H1 (cell line): ENCODE measurements at regions not wholly inside any gene's neighbourhood (a gene's known extent, or its start where the extent isn't known, plus 50 kb on each side); places are given as distances from the start of the nearest gene placed in this dataset.

Source experiments
- CTCF ChIA-PET: fragments of 300-600 bp; sonication (Branson Sonifier 250); formaldehyde crosslinking; loops from one replicate; lab custom pipeline; 2021; ENCODE audit not compliant: partially characterized antibody; lab: Charles Lee
- POLR2A ChIA-PET: fragments of 300-600 bp; sonication (Branson Sonifier 250); formaldehyde crosslinking; loops from one replicate; lab custom pipeline; 2021; ENCODE audit warnings: inconsistent platforms; ENCODE audit not compliant: partially characterized antibody; lab: Charles Lee
- DNase-seq, 2 experiments: peaks; one replicate each; pipeline versions ENCODE4 v3.0.0 to v3.0.0-alpha.2; 2010 to 2022; ENCODE audit warnings: low spot score in 2 of 2, low read depth in 1 of 2, mixed read lengths in 1 of 2
- FAIRE-seq: peaks from 2 replicates; lab custom pipeline; 2011; peaks lifted over from hg19 to GRCh38; lab: Jason Lieb, UNC
- H2AFZ ChIP-seq: 2 replicates; pipeline ENCODE4 v1.8.1; 2012; ENCODE audit warnings: low read length, inconsistent platforms
- H2AK5ac ChIP-seq: 2 replicates; pipeline ENCODE4 v1.6.1; 2013; ENCODE audit warnings: low read depth, low read length
- H2BK120ac ChIP-seq: replicated peaks from 2 replicates; pipeline ENCODE3; 2013; ENCODE audit warnings: low read depth, low read length, inconsistent platforms
- H2BK12ac ChIP-seq: 2 replicates; pipeline ENCODE4 v1.6.1; 2013; ENCODE audit warnings: low read depth, low read length
- H2BK15ac ChIP-seq: 2 replicates; pipeline ENCODE4 v1.6.1; 2013; ENCODE audit warnings: low read length
- H2BK20ac ChIP-seq: 2 replicates; pipeline ENCODE4 v1.6.1; 2013; ENCODE audit warnings: low read length
- H2BK5ac ChIP-seq: 2 replicates; pipeline ENCODE4 v1.6.1; 2013; ENCODE audit warnings: low read depth, low read length
- H3K14ac ChIP-seq: 2 replicates; pipeline ENCODE4 v1.6.1; 2013; ENCODE audit warnings: inconsistent platforms; ENCODE audit not compliant: insufficient read length
- H3K18ac ChIP-seq: 2 replicates; pipeline ENCODE4 v1.6.1; 2013; ENCODE audit warnings: low read length; ENCODE audit errors: extremely low read depth
- H3K23ac ChIP-seq: 2 replicates; pipeline ENCODE4 v1.6.1; 2013; ENCODE audit warnings: inconsistent platforms; ENCODE audit not compliant: insufficient read length
- H3K23me2 ChIP-seq: 2 replicates; pipeline ENCODE4 v1.6.1; 2013; ENCODE audit warnings: low read depth, low read length
- H3K27ac ChIP-seq: 2 replicates; pipeline ENCODE4 v1.6.1; 2011; ENCODE audit warnings: low read depth, low read length, inconsistent platforms
- H3K27me3 ChIP-seq, 4 experiments: replicated peaks in 1 of 4; 1 replicate in 1 of 4; 2 replicates in 3 of 4; pipeline versions ENCODE4 v1.6.1 to v1.8.1; 2011 to 2013; ENCODE audit warnings: low read length in 3 of 4, mild to moderate bottlenecking in 3 of 4, inconsistent platforms in 2 of 4, mixed read lengths in 2 of 4, moderate library complexity in 1 of 4; ENCODE audit not compliant: control insufficient read depth in 3 of 4, insufficient read depth in 3 of 4; ENCODE audit errors: extremely low read depth in 1 of 4
- H3K36me3 ChIP-seq, 4 experiments: 2 replicates each; pipeline versions ENCODE4 v1.6.1 to v1.8.1; 2011 to 2013; ENCODE audit warnings: mild to moderate bottlenecking in 4 of 4, low read length in 3 of 4, moderate library complexity in 2 of 4, control low read depth in 1 of 4, inconsistent platforms in 1 of 4; ENCODE audit not compliant: insufficient read depth in 4 of 4, control insufficient read depth in 2 of 4
- H3K4ac ChIP-seq: replicated peaks from 2 replicates; pipeline ENCODE3; 2013; ENCODE audit warnings: low read length, low read depth, mixed read lengths, inconsistent platforms; ENCODE audit not compliant: insufficient read length
- H3K4me1 ChIP-seq, 4 experiments: replicated peaks in 1 of 4; 1 replicate in 1 of 4; 2 replicates in 3 of 4; pipeline versions ENCODE4 v1.6.1 to v1.8.1; 2011 to 2013; ENCODE audit warnings: low read length in 3 of 4, inconsistent platforms in 2 of 4, mixed read lengths in 1 of 4; ENCODE audit not compliant: insufficient read depth in 4 of 4, control insufficient read depth in 3 of 4
- H3K4me2 ChIP-seq, 2 experiments: 2 replicates each; pipeline versions ENCODE4 v1.6.1 to v1.8.1; 2011 to 2013; ENCODE audit warnings: low read depth in 2 of 2, low read length in 2 of 2, control low read depth in 1 of 2, inconsistent platforms in 1 of 2, mild to moderate bottlenecking in 1 of 2; ENCODE audit not compliant: insufficient read depth in 1 of 2
- H3K4me3 ChIP-seq, 4 experiments: fragments of 200-600, 300-600 bp in 1 of 4; sonication (generic), shearing (Covaris generic), sonication (Bioruptor Twin) in 1 of 4; 2 replicates each; pipeline versions ENCODE4 v1.5.1 to v1.8.1; 2011 to 2016; ENCODE audit warnings: low read length in 4 of 4, low read depth in 3 of 4, control low read depth in 2 of 4, inconsistent platforms in 2 of 4, mild to moderate bottlenecking in 2 of 4, mixed read lengths in 1 of 4, moderate library complexity in 1 of 4; ENCODE audit not compliant: insufficient read depth in 2 of 4; ENCODE audit errors: extremely low read depth in 1 of 4
- H3K56ac ChIP-seq: replicated peaks from 2 replicates; pipeline ENCODE3; 2013; ENCODE audit warnings: low read depth, mild to moderate bottlenecking, mixed read lengths, low read length, inconsistent platforms; ENCODE audit not compliant: insufficient read length
- H3K79me1 ChIP-seq: 2 replicates; pipeline ENCODE4 v1.6.1; 2013; ENCODE audit warnings: low read depth, low read length, control low read depth
- H3K79me2 ChIP-seq, 2 experiments: 2 replicates each; pipeline versions ENCODE4 v1.6.1 to v1.8.1; 2012 to 2013; ENCODE audit warnings: low read length in 2 of 2, mild to moderate bottlenecking in 2 of 2, inconsistent platforms in 1 of 2; ENCODE audit not compliant: insufficient read depth in 2 of 2, control insufficient read depth in 1 of 2
- H3K9ac ChIP-seq, 4 experiments: replicated peaks in 1 of 4; 1 replicate in 1 of 4; 2 replicates in 3 of 4; pipeline versions ENCODE4 v1.6.1 to v1.8.1; 2011 to 2013; ENCODE audit warnings: low read depth in 3 of 4, low read length in 3 of 4, control low read depth in 2 of 4, mild to moderate bottlenecking in 2 of 4, moderate library complexity in 2 of 4, inconsistent platforms in 1 of 4; ENCODE audit errors: extremely low read depth in 1 of 4
- H3K9me3 ChIP-seq, 2 experiments: 2 replicates each; pipeline versions ENCODE4 v1.6.1 to v1.8.1; 2012 to 2013; ENCODE audit warnings: mild to moderate bottlenecking in 2 of 2, moderate library complexity in 2 of 2, control low read depth in 1 of 2, inconsistent platforms in 1 of 2, low read depth in 1 of 2, low read length in 1 of 2, mixed read lengths in 1 of 2; ENCODE audit not compliant: insufficient read depth in 2 of 2
- H4K20me1 ChIP-seq, 2 experiments: replicated peaks in 1 of 2; 2 replicates each; pipeline versions ENCODE3 to v1.8.1; 2011 to 2013; ENCODE audit warnings: inconsistent platforms in 2 of 2, low read length in 2 of 2, mild to moderate bottlenecking in 1 of 2; ENCODE audit not compliant: insufficient read depth in 2 of 2, control insufficient read depth in 1 of 2
- H4K5ac ChIP-seq: 2 replicates; pipeline ENCODE4 v1.6.1; 2013; ENCODE audit warnings: low read length, low read depth, mixed read lengths, inconsistent platforms; ENCODE audit not compliant: insufficient read length
- H4K8ac ChIP-seq: 2 replicates; pipeline ENCODE4 v1.8.0; 2013; ENCODE audit warnings: mild to moderate bottlenecking, moderate library complexity, low read length, inconsistent platforms; ENCODE audit not compliant: insufficient read depth; ENCODE audit errors: extremely low read depth
- H4K91ac ChIP-seq: replicated peaks from 2 replicates; pipeline ENCODE3; 2013; ENCODE audit warnings: low read length, mixed read lengths, inconsistent platforms; ENCODE audit not compliant: insufficient read length
- EZH2 ChIP-seq: fragments of 200-600 bp; sonication (generic); IDR thresholded peaks from 2 replicates; pipeline ENCODE4 v1.7.1; 2012; ENCODE audit warnings: low read depth, mild to moderate bottlenecking, moderate library complexity, low read length, inconsistent platforms; ENCODE audit not compliant: severe bottlenecking
- FOSL1 ChIP-seq: IDR thresholded peaks from 2 replicates; pipeline ENCODE4 v1.6.1; 2011; ENCODE audit warnings: mild to moderate bottlenecking, low read depth, low read length, moderate library complexity; ENCODE audit not compliant: insufficient read depth
- PHF8 ChIP-seq: fragments of 200-600 bp; sonication (generic); conservative IDR thresholded peaks from 2 replicates; pipeline ENCODE4 v1.7.1; 2012; ENCODE audit warnings: low read depth, mild to moderate bottlenecking, inconsistent platforms, low read length, moderate library complexity
- RXRA ChIP-seq: IDR thresholded peaks from 2 replicates; pipeline ENCODE4 v1.6.1; 2011; ENCODE audit warnings: low read depth, mild to moderate bottlenecking, low read length, moderate library complexity; ENCODE audit not compliant: insufficient read depth
- WGBS, 2 experiments: shearing (Covaris generic) in 1 of 2; methylation state at CpG; one replicate each; pipeline versions ENCODE4 v1.1.6 to v1.1.7; 2013 to 2015; ENCODE audit warnings: low lambda C conversion rate in 2 of 2, mixed read lengths in 2 of 2, inconsistent platforms in 1 of 2, low coverage in 1 of 2, missing lambda C conversion rate in 1 of 2; ENCODE audit not compliant: insufficient replicate concordance in 2 of 2, insufficient coverage in 1 of 2, insufficient read length in 1 of 2; ENCODE audit errors: extremely low coverage in 1 of 2, missing lambda C conversion rate in 1 of 2; 5-methylcytosine and 5-hydroxymethylcytosine counted together

DNA sequence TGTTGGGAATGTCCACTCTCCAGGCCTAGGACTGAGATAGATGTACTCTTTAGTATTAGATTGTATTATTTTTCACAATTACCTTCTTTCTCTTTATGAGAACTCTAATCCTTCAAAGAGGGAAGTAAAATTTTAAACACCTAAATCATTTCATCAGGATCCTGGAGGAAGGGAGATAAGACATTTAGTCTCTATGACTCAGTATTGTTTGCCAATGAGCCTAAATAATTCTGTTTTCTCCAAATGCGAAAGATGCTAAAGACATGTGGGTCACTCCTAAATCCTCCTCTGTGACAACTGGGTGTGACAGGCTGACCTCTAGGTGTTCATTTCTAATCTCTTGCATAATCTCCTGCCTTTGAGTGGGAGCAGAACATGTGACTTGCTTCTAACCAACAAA is 1736.6 kb upstream of the MIR17HG start (continued):
- TF ChIP-seq PHF8 = no peak

GRCh38 chr13:89627996-89628395 is 1719.5 kb upstream of the MIR17HG start:
- no peak overlapping the region for H3K4me3 ChIP-seq
- H3K18ac ChIP-seq = no peak overlapping the region
- DNase-seq (no peak), FAIRE-seq (no peak)
- H3K4me2 ChIP-seq = no peak overlapping the region
- ChIA-PET POLR2A (no interaction called here), CTCF (no interaction called here)
- no peaks in the 10 kb centered on the region for H3K79me2 ChIP-seq
- TF ChIP-seq EZH2 (no peak), FOSL1 (no peak), RXRA (no peak)
- no peak overlapping the region for H3K27ac ChIP-seq
- no peak overlapping the region for H3K23ac ChIP-seq
- no peak overlapping the region for H3K56ac ChIP-seq
- H2BK5ac ChIP-seq = no peak overlapping the region
- H3K9ac ChIP-seq = no peak overlapping the region
- WGBS, 2 experiments = 94% methylated on average over 2 of the region's 2 CpGs; no CpG with 5 or more reads in 1 of the 2 experiments
- no peaks in the 10 kb centered on the region for H3K36me3 ChIP-seq
- H4K8ac ChIP-seq = no peak overlapping the region
- H3K23me2 ChIP-seq = no peaks in the 10 kb centered on the region
- no peak overlapping the region for H3K4ac ChIP-seq
- no peaks in the 10 kb centered on the region for H3K4me1 ChIP-seq
- no peak overlapping the region for H2BK20ac ChIP-seq
- H3K79me1 ChIP-seq = no peaks in the 10 kb centered on the region
- H2BK15ac ChIP-seq = no peak overlapping the region
- no peak overlapping the region for H2BK12ac ChIP-seq
- H3K27me3 ChIP-seq = peaks cover 0 to 1% (median 0%) of the 10 kb centered on the region in 4 experiments; a peak in 1 of 7 replicates
- H3K14ac ChIP-seq = no peak overlapping the region
- H4K91ac ChIP-seq = no peak overlapping the region
- H2AK5ac ChIP-seq = no peak overlapping the region
- no peak overlapping the region for H2AFZ ChIP-seq
- no peaks in the 10 kb centered on the region for H4K20me1 ChIP-seq
- H3K9me3 ChIP-seq = no peaks in the 10 kb centered on the region
- H2BK120ac ChIP-seq = no peak overlapping the region
- H4K5ac ChIP-seq = no peak overlapping the region
